ENCODE measurements at regions not wholly inside any gene's neighbourhood (a gene's known extent, or its start where the extent isn't known, plus 50 kb on each side); places are given as distances from the start of the nearest gene placed in this dataset.

DNA sequence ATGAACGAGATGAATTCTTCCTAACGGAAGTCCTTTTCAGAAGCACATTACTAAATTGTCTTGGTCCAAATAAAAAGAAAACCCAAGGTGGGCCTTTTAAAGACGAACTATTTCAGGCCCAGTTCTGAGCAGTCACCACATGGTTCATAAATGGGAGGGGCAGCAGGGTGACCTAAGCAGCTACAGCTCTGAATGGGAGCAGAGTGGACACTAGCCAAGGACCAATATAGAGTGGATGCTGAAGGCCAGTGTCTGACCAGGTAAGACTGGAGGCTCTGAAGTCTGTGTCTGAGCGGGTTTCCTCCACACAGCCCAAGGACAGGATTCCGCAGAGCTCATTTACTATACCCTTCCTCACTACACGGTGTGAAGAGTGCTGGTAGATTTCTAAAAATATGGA is 159.1 kb downstream of the TMEM26 start:
- no peak overlapping the region for H3K4me3 ChIP-seq (replicated peaks; ENCODE audit: low read depth, low read length)
- no peak for DNase-seq (ENCODE audit: low read depth)
- TF ChIP-seq, protein P1, sequence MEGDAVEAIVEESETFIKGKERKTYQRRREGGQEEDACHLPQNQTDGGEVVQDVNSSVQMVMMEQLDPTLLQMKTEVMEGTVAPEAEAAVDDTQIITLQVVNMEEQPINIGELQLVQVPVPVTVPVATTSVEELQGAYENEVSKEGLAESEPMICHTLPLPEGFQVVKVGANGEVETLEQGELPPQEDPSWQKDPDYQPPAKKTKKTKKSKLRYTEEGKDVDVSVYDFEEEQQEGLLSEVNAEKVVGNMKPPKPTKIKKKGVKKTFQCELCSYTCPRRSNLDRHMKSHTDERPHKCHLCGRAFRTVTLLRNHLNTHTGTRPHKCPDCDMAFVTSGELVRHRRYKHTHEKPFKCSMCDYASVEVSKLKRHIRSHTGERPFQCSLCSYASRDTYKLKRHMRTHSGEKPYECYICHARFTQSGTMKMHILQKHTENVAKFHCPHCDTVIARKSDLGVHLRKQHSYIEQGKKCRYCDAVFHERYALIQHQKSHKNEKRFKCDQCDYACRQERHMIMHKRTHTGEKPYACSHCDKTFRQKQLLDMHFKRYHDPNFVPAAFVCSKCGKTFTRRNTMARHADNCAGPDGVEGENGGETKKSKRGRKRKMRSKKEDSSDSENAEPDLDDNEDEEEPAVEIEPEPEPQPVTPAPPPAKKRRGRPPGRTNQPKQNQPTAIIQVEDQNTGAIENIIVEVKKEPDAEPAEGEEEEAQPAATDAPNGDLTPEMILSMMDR (IDR thresholded peaks at IDR 0.05; ENCODE audit: low read length, missing control alignments), result no peak

DNA sequence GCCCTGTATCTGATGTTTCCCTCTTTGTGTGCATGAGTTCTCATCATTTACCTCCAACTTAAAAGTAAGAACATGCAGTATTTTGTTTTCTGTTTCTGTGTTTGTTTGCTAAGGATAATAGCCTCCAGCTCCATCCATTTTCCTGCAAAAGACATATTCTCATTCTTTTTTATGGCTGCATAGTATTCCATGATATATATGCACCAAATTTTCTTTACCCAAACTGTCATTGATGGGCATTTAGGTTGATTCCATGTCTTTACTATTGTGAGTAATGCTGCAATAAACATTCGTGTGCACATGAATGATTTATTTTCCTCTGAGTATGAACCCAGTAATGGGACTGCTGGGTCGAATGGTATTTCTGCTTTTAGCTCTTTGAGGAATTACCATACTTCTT is 163.4 kb downstream of the TMEM26 start:
- no peak for DNase-seq (ENCODE audit: low read depth)
- H3K4me3 ChIP-seq (replicated peaks; ENCODE audit: low read depth, low read length), result no peak overlapping the region
- TF ChIP-seq, protein P1 (IDR thresholded peaks at IDR 0.05; ENCODE audit: low read length, missing control alignments), result no peak

DNA sequence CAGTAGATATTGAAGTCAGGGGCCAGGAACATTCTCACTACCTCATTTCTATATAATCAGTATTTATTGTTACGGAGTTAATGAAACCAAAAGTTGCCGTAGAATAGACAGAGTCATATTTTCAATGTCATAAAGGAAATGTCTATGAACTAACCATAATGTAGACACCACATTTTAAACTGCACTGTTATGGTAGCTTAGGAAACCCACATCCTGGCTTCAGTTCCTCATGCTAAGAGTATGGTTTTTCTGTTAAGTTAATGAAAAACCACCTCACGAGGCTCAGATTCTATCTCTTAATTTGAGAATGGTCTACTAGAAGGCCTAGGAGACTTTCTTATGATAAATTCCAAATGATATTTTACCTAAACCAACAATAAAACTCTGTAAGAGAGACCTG is 166.5 kb downstream of the TMEM26 start:
- no peak for DNase-seq (ENCODE audit: low read depth)

DNA sequence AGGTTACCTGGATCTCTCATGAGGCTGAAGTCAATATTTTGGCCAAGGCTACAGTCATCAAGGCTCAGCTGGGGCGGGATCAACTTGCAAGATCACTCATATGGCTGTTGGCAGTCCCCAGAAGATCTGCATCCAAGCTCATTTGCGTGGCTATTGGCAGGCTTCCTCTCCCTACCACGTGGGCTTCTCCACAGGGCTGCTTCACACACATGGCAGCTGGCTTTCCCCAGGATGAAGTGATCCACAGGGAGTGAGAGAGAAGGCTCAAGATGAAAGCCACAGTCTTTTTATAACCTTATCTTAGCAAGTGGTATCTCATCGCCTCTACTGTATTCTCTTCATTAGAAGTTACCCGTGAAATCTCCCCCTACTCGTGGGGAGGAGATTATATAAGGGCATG is 167.4 kb downstream of the TMEM26 start:
- TF ChIP-seq, protein P1 (IDR thresholded peaks at IDR 0.05; ENCODE audit: low read length, missing control alignments), result no peak
- DNase-seq (ENCODE audit: low read depth), result peak; percentile 16
- no peak overlapping the region for H3K4me3 ChIP-seq (replicated peaks; ENCODE audit: low read depth, low read length)

More for the DNA sequence above, 166.5 kb downstream of the TMEM26 start:
- TF ChIP-seq, protein P1 (IDR thresholded peaks at IDR 0.05; ENCODE audit: low read length, missing control alignments), result no peak
- H3K4me3 ChIP-seq (replicated peaks; ENCODE audit: low read depth, low read length), result no peak overlapping the region

DNA sequence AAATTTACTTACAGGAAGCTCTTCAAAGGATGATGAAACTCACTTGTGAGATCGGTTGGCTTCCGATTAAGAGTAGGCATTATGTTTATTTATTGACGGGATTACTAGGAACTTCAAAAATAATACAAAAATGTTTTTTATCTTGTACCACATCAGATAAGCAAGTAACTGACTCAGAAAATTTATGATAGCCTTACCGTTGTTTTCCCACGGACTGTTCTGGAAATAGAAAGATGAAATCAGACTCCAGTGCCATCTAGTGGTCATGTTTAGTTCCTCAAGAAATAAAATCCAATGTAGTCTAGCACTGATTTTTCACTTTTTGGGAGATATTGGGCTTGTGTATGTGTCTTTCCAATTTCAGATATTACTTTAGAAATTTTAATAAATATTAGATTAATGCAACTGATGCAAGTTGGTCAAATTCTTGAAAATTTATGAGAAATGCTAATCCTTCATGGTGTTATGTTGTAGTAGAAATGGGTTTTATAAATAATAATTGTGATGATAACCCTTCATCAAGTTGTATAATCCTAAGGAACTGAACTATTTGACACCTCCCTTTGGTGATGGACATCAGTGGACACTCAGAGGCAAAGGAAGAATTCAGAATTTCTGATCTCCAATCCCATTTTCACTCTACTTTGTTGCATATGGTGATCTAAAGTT is 168.8 kb downstream of the TMEM26 start:
- DNase-seq (ENCODE audit: low read depth), result peak; percentile 79
- TF ChIP-seq, protein P1 (IDR thresholded peaks at IDR 0.05; ENCODE audit: low read length, missing control alignments), result peak; percentile 77
- peak overlapping the region; percentile 14 for H3K4me3 ChIP-seq (replicated peaks; ENCODE audit: low read depth, low read length)

DNA sequence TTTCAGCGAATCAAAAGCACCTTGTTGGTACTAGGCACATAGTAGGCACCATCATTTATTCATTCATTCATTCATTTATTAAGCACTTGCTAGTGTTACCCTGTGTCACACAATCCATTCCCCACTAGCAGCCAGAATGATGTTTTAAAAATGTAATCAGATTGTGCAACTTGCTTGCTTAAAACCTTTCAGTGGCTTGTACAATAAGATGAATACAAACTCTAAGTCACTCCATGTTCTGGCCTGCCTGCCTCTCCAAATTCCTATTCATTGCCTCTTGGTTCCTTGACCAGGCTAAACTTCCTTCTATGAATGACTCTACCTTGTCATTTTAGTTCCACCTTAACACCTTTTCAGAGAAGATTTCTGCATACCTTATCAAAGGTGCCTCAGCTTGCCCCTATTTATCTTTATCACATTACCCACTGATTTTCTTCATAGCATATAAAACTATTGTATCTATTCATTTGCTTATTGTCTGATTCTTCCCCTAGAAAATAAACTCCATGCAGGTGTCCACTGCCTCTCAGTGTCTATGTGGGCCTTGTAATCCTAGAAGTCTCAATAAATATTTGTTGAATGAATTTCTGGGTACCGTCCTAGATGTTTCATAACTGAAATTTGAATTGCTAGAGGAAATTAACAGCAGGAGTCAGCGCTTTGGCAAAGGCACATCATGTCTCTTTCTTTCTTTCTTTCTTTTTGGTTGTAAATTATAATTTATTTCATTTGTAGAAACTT is 169.5 kb downstream of the TMEM26 start:
- TF ChIP-seq, protein P1 (IDR thresholded peaks at IDR 0.05; ENCODE audit: low read length, missing control alignments), result no peak
- peak; percentile 15 for DNase-seq (ENCODE audit: low read depth)
- H3K4me3 ChIP-seq (replicated peaks; ENCODE audit: low read depth, low read length), result no peak overlapping the region

Measured in fibroblast of pulmonary artery (primary cell).